ENCODE measurements at regions not wholly inside any gene's neighbourhood (a gene's known extent, or its start where the extent isn't known, plus 50 kb on each side); places are given as distances from the start of the nearest gene placed in this dataset.

GRCh38 chr3:132119531-132119930 lies 84.7 kb upstream of the CPNE4 start:
- intact Hi-C loops (cut with micrococcal nuclease; ENCODE audit: unreplicated experiment), result no loop called here
- H3K27ac Mint-ChIP-seq (ENCODE audit: unreplicated experiment), result no peak overlapping the region
- Histone ChIP-seq H3K4me3 (ENCODE audit: low read depth, low read length) (no peak overlapping the region), H3K27me3 (replicated peaks; ENCODE audit: control insufficient read depth, insufficient read depth, low read length) (no peaks in the 10 kb centered on the region), H3K36me3 (ENCODE audit: control insufficient read depth, insufficient read depth, low read length) (no peaks in the 10 kb centered on the region), H3K9me3 (no peaks in the 10 kb centered on the region), H3K4me1 (no peaks in the 10 kb centered on the region)
- DNase-seq, result no peak
- no peaks in the 10 kb centered on the region for H3K9me3 Mint-ChIP-seq (ENCODE audit: unreplicated experiment)
- peaks cover 9% of the 10 kb centered on the region for H3K27me3 Mint-ChIP-seq (ENCODE audit: insufficient read depth, unreplicated experiment)
- ChIA-PET POLR2A (no interaction called here), CTCF (no interaction called here)
- no peaks in the 10 kb centered on the region for H3K4me1 Mint-ChIP-seq (ENCODE audit: low read depth, unreplicated experiment)
- no peak overlapping the region for H3K4me3 Mint-ChIP-seq (ENCODE audit: unreplicated experiment)
- H3K36me3 Mint-ChIP-seq (ENCODE audit: insufficient read depth, unreplicated experiment), result no peaks in the 10 kb centered on the region
- no peak for TF ChIP-seq CTCF (IDR thresholded peaks at IDR 0.05; ENCODE audit: insufficient read depth in 1 of 2, low read depth in 1 of 2, low read length in 1 of 2, severe bottlenecking in 1 of 2, unreplicated experiment in 1 of 2)
- BruUV-seq (replicated peaks), result no TSS peak

- H3K27ac Mint-ChIP-seq (ENCODE audit: unreplicated experiment), result no peak overlapping the region
- no peaks in the 10 kb centered on the region for H3K9me3 ChIP-seq
- no peak for TF ChIP-seq CTCF (IDR thresholded peaks at IDR 0.05; ENCODE audit: insufficient read depth in 1 of 2, low read depth in 1 of 2, low read length in 1 of 2, severe bottlenecking in 1 of 2, unreplicated experiment in 1 of 2)
- no peaks in the 10 kb centered on the region for H3K9me3 Mint-ChIP-seq (ENCODE audit: unreplicated experiment)
- no peaks in the 10 kb centered on the region for H3K4me1 ChIP-seq
- no peak overlapping the region for H3K4me3 ChIP-seq (ENCODE audit: low read depth, low read length)
- H3K36me3 ChIP-seq (ENCODE audit: control insufficient read depth, insufficient read depth, low read length), result no peaks in the 10 kb centered on the region
- no peak overlapping the region for H3K4me3 Mint-ChIP-seq (ENCODE audit: unreplicated experiment)
- H3K27me3 Mint-ChIP-seq (ENCODE audit: insufficient read depth, unreplicated experiment), result peaks cover 5% of the 10 kb centered on the region
- no peaks in the 10 kb centered on the region for H3K27me3 ChIP-seq (replicated peaks; ENCODE audit: control insufficient read depth, insufficient read depth, low read length)
- no peaks in the 10 kb centered on the region for H3K4me1 Mint-ChIP-seq (ENCODE audit: low read depth, unreplicated experiment)
- ChIA-PET POLR2A (no interaction called here), CTCF (no interaction called here)
- DNase-seq, result no peak
- no peaks in the 10 kb centered on the region for H3K36me3 Mint-ChIP-seq (ENCODE audit: insufficient read depth, unreplicated experiment)
- intact Hi-C loops (cut with micrococcal nuclease; ENCODE audit: unreplicated experiment), result no loop called here
- BruUV-seq (replicated peaks), result no TSS peak
These were observed 89.3 kb upstream of the CPNE4 start for GRCh38 chr3:132124096-132124495.

- no peaks in the 10 kb centered on the region for H3K4me1 ChIP-seq
- no peaks in the 10 kb centered on the region for H3K36me3 ChIP-seq (ENCODE audit: control insufficient read depth, insufficient read depth, low read length)
- Mint-ChIP-seq H3K4me1 (ENCODE audit: low read depth, unreplicated experiment) (no peaks in the 10 kb centered on the region), H3K27me3 (ENCODE audit: insufficient read depth, unreplicated experiment) (peaks cover 4% of the 10 kb centered on the region), H3K36me3 (ENCODE audit: insufficient read depth, unreplicated experiment) (no peaks in the 10 kb centered on the region), H3K4me3 (ENCODE audit: unreplicated experiment) (no peak overlapping the region), H3K9me3 (ENCODE audit: unreplicated experiment) (no peaks in the 10 kb centered on the region), H3K27ac (ENCODE audit: unreplicated experiment) (no peak overlapping the region)
- TF ChIP-seq CTCF (IDR thresholded peaks at IDR 0.05; ENCODE audit: insufficient read depth in 1 of 2, low read depth in 1 of 2, low read length in 1 of 2, severe bottlenecking in 1 of 2, unreplicated experiment in 1 of 2), result no peak
- intact Hi-C loops (cut with micrococcal nuclease; ENCODE audit: unreplicated experiment), result no loop called here
- H3K27me3 ChIP-seq (replicated peaks; ENCODE audit: control insufficient read depth, insufficient read depth, low read length), result no peaks in the 10 kb centered on the region
- ChIA-PET CTCF (no interaction called here), POLR2A (no interaction called here)
- H3K4me3 ChIP-seq (ENCODE audit: low read depth, low read length), result no peak overlapping the region
- no peak for DNase-seq
- BruUV-seq (replicated peaks), result no TSS peak
- H3K9me3 ChIP-seq, result no peaks in the 10 kb centered on the region
These were observed 90.0 kb upstream of the CPNE4 start for GRCh38 chr3:132124651-132125284.
